CD4-positive, alpha-beta T cell treated with Interleukin-2 at 100 ng/mL for 4 hours (primary cell): ENCODE measurements at regions not wholly inside any gene's neighbourhood (a gene's known extent, or its start where the extent isn't known, plus 50 kb on each side); places are given as distances from the start of the nearest gene placed in this dataset.
"Not testable (repeated sequence)": the region's sequence is repeated elsewhere in the genome, so short reads cannot be mapped to it uniquely, and the experiment has no call there.

Source experiments
- DNase-seq: peaks from one replicate; pipeline ENCODE4 v3.0.0-alpha.2; 2020; ENCODE audit warnings: low spot score

DNA sequence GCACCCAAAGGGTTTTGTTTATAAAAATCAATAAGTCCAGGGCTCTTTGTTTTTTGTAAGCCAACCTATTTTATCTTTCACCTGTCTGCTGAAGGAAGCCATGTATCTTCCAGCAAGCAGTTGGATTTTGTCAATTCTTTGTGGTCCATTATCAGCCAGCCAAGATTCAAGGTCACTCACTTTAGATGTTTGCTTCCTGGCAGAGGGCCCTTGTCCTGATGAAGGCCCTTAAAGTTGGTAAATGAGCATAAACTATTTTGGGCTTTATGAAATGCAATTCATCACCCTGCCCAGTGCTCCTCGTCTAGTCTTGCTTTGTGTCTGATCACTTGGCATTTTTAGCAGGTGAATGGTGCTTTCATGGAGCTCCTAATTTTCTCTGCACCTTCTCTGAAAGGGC, 1004.2 kb downstream of the GRID1 start:
- no peak for DNase-seq

DNA sequence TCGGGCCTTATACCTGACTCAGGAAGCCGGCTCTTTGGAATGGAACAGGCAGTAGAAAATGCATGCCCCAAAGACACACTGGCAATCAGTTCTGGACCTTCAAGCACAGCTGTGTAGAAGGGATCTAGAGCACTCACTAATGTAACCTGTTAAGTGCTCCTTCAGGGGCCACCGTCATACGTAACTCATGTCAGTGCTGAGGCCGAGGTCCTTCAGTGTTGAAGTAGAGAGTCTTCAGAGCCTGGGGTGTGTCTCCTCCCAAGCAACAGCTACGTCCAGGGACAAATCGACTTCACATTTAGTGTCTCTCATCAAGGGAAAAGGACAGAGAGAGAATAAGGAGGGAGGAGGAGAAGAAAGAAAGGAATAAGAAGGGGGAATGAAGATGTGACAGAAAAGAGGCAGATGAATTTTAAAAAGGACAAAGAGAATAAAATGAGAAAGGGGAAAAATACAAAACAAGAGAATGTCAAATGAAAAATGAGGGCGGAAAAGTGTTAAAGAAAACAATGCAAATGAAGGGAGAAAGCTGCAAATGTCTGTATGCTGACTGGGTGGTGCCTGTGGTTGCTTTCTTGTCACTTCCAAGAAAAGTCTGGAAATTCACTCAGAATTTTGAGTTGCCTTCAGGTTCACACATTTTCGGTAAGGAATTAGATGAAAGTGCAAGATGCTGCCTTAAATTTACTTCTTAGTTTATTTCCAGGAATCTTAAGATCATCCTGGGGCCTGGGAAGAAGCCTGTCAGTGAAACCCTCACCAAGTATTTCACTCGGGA, 989.4 kb downstream of the GRID1 start:
- DNase-seq, result no peak

DNA sequence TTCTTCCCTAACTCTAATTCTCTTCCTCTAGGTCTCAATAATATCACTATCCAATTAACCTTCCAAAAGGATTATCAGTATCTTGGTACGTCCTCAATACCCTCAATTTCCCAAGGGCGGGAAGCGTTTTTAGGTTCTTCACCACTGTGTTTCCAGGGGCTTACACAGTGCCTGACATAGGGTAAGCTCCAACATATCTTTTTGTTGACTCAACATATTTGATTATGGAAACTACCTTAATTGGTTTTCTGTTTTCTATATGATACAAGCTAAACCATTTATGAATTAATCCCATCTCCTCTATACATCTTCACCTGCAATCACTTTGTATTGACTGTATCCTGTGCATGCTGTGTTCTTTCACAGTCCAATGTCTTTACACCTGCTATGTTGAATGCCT, 987.3 kb downstream of the GRID1 start:
- no peak for DNase-seq

DNA sequence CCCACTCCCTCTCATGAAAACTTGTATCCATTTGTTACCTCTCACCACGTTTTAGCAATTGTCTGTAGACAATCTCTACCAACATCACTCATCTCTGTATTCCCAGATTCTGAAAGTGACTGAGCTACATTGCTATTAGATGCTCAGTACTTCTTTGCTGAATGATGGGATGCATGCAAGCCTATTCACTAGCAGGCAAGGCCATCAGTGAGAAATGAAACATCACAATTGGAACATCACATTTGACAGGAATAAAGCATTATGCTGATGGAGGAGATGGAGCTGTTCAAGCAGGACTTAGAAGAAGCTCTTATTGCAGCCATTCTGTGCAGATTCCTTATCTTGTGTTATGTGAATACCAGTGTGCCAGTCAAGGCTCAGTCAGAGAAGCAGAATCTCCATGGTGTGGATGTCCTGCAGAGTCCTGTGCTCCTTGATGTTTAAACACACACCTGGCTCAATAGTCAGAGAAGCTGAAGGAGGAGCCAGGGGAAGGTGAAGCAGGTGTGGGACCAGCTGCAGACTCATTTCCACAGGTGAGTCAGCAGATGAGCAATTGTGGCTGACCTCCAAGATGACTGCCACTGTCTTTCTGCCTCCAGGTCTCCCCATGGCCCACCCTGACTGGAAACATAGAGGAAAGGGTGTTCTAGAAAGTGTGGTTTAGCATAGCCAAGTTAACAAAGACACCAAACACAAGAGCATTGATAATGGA, 965.5 kb downstream of the GRID1 start:
- no peak for DNase-seq

DNA sequence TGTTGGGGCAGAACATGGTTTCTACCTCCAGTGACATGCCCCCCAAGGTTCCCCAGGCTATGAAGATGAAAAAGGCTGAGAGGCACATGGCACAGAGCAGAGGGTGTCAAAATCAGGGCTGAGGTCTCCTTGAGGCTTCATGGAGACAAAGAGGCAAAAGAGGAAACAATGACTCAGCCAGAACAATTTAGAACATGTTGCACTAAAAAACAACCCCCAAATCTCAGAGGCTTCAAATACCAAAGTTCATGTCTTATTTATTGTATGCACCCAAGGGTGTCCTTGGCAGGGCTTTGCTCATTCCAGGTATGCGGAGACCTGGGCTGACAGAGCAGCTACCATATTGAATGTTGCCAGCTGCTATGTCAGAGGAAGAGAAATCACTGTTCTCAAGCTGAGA, 964.1 kb downstream of the GRID1 start:
- no peak for DNase-seq

DNA sequence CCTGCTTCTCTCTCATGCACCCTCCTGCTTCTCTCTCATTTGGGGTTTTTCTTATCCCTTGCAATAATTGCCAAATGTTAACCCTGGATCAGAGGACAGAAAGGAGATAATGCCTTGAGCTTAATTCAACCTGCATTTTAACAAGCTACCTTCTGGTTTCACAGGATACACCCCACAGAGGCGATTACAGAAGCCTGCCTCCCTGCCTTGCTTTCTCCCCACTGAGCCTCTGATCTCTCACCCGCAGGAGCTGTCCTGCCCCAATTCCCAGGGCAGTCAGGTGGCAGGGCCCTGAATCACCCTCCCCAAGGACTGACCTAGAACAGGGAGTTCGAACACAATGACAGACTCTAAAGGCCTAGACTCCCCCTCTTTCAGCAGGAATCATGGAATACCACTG, 959.5 kb downstream of the GRID1 start:
- DNase-seq, result no peak

DNA sequence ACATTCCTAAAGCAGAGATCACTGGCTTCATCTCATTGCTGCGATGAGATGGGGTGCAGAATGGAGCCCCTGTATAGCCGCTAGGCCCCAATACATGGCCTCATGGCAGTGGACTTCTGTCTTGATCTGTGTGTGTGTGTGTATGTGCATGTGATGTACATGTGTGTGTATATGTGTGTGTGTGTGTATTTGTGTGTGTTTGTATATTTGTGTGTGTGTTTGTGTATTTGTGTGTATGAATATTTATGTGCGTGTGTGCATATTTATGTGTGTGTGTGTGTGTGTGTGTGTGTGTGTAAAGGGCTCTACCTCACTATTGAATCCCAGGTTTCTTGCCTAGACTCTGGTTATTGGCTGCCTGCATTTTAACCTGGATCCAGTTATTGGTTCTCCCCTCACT, 958.2 kb downstream of the GRID1 start:
- no peak for DNase-seq

DNA sequence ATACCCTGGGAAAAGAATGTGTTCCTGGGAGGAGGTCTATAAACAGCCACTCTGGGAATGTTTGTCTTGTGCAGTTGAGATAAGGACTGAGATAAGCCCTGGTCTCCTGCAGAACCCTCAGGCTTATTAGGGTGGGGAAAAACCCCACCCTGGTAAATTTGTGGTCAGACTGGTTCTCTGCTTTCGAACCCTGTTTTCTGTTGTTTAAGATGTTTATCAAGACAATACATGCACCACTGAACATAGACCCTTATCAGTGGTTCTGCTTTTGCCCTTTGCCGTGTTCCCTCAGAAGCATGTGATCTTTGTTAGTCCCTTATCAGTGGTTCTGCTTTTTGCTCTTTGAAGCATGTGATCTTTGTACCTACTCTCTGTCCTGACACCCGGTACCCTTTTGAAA, 956.0 kb downstream of the GRID1 start:
- DNase-seq, result not testable (repeated sequence)

DNA sequence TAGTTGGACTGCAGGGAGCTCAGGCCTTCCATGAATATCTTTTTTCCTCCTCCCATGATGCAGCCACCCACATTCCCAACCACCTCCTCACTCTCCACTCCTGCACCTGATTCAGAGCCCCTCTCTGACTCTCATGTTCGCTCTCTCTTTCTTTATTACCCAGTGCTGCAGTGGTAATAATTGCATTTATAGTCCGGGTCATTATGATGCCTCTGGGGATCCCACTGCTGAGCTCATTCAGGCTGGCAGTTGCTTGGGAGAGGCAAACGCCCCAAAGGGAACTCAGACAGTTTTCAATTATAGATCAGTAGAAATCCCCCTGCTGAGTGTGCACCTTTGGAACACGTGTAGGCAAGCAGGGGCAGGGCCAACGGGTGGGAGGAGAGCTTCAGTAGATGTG, 953.0 kb downstream of the GRID1 start:
- no peak for DNase-seq

DNA sequence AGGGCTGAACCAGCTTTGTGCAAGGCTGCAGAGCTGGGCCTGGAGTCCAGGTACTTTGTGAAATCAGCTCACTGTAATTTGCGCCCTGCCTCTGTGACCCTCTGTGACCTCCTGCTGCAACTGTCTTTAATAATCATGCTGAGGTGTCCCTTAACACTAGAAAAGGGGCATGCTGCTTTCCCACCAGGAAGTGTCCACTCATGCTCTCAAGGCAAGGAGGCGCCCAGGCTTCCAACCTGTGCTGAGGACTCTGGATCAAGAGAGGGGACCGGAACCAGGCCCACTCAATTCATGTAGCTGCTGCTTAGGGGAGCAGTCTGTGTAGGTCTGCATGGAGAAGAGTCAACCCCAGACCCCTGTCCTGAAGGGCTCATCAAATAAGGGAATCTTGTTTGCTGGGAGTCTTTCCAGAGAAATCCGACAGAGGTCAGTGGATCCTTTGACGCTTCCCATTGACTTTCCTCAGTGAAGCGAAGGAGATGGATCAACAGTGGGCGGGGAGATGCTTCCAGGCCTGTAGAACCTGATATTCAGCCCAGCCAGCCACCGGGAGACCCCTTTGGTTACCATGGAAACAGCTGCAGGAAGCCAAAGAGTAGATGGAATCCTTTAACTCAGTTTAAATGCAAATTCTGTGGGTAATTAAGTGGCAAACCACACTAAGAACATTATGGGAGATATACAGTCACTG, 945.9 kb downstream of the GRID1 start:
- DNase-seq, result no peak

DNA sequence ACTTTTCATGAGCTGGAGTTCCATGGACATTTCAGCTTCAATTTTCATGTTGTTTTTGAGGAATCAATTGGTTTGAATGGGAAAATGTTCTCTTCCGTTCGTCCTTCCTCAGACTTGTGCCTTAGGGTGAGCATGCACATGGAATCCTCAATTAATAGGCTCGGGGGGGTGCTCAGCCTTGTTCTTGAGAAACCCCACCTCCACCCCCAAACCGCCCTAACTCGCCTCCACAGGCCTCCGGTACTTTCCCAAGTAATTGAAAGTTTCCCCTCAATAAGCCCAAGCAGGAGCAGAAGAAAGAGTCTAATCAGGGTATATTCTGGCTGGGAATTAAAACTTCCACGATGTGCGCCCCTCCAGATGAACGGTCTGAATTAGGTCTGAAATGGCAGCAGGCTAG, 945.2 kb downstream of the GRID1 start:
- no peak for DNase-seq

DNA sequence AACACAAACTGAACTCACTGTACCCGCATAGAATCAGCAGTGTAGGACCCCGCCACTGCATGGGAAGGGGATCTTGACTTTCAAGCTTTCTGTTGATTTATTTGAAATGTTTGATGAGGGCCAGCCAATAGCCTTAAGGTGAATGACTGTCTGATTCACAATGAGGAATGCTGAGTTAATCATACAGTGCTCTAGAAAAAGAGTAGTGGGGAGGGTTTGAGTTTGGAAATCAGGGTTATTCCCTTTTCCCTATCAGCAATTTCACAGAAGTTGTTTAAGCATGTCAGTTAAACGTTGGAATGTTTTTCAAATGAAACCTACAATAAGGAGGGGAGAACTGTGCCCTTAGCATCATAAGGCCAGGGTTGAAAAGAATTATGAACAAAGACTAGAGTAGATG, 937.5 kb downstream of the GRID1 start:
- DNase-seq, result no peak

DNA sequence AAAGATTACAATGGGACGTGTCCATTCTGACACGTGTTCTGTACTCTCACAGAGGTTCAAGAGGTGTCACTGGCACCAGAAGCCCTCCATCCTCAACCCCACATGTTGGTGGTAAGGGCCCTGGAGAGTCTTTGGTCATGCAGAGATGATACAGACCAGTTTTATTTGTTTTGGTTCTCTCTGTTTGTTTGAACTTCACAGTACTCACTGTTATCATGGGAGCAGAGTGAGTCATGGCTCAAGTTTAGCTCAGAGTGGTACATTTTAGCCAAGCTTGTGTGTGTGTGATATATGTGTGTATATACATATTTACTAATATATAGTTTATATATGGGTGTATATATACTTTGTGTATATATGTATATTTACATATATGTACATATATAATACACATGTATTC, 935.6 kb downstream of the GRID1 start:
- no peak for DNase-seq

DNA sequence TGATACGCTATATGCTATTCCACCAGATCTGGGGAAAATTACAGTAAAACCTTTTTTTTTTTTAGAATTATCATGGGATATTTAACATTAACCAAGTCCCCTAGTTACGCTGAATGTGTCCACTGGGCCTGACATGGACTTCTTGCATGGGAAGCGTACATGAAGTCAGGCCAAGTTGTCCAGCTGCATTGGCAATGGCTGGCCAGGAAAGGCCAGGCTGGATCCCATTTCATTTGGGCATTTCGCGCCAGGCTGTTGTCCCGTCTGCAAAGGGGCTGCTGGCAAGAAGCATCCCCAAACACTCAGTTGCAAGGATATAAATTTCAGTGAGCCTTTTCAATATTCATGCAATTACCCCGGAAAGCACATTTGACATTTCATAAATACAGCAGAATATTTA, 933.3 kb downstream of the GRID1 start:
- DNase-seq, result no peak

DNA sequence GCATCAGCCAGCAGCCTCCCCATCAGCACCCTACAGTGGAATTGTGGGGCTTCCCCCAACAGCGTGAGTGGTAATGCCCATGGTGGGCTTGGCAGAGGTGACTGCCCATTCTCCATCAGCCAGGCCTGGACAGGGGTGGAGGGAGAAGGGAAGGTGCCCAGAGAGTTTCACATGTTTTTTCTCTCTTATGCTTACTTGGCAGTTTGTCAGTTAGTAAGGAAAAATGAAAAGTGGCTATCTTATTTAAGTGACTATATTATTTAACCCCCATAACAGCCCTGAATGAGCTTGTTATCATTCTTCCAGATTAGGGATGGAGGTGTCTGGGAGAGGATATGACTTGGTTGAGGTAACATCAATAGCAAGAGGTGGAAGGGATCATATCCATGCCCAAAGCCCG, 921.7 kb downstream of the GRID1 start:
- DNase-seq, result no peak

DNA sequence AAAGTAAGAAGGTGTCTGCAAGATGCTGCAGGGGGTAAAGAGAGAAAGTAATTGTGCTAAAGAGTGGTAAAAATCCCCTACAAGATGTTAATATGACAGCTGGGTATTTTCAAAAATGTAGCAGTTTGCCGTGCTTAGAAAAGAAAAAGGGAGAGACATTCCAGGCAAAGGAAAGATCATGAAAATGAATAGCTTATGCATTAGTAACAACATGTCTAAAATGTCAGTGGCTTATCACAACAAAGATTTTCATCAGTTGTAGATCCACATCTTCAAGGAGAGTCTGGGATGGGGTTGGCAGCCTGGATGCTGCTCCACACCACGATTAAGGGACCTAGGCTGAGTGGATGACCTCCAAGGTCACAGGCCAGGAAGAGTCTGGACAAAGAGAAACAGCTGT, 920.9 kb downstream of the GRID1 start:
- no peak for DNase-seq

DNA sequence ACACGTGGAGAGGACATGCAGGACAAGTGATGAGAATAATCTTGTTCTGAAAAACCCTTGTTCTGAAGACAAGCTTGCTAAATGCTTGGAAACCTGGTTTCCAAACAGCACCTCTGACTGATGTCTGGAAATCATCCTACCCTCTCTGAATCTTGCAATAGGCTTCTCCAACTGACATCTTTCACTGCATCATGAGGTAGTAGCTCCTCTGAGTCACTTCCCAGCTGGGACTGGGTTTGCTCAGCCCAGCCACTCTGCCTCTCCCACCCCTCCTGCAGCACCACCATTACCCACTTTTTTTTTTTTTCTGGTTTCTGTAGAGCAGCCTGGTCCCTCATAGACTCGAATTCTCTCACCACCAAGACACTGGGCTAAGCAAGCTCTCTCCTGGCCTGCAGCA, 919.8 kb downstream of the GRID1 start:
- no peak for DNase-seq

DNA sequence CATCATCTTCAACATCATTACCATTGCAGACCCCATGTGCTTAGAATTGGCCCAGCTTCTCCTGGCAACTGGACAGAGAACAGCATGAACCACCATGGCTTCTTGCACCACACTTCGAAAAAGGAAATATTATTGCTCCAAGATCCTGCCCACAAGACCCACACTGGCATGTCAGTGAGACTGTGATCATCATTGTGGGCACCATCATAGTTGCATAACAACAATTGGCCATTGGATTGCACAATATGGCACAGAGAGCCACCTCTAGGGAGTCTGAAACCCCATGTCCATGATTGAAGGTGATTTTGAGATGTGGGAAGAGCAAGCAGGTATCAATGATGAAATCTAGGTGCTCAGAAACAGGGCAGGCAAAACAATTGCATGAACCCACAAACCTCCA, 918.9 kb downstream of the GRID1 start:
- no peak for DNase-seq

DNA sequence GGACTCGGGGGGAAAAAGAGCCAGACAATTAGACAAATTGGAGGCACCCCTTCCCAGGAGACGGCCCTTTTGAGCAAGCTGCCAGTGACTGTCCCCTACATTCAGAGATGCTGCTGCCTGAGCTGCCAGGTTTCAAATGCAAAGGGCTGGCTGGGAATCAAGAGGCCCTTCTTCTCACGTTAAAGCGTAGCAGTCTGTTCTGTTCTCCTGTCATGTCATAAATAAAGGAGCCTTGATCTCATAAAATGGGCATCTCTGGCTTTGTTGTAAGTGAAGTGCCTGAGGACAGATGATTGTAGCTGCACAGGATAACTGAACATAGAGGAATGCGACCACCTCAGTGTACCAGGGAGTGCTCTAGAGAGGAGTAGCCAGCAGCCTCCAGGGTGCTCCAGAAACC, 917.9 kb downstream of the GRID1 start:
- no peak for DNase-seq

DNA sequence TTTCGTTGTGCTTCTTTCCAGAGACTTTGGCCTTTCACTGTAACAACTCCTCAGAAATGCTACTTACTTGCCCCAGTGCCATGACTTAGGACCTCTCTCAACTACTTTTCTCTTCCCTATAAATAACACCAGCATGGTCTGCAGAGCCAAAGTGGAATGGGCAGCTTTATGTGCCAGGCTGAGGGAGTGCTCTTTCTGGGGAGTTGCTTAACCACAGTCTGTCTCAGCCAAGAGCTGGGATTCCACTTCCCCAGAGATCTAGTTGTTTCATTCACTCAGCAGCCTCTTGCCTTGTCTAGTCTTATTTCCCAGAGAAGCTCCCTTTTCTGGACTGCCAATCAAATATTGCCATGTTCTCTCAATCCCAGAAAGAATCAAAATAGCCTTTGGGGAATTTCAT, 912.2 kb downstream of the GRID1 start:
- no peak for DNase-seq

DNA sequence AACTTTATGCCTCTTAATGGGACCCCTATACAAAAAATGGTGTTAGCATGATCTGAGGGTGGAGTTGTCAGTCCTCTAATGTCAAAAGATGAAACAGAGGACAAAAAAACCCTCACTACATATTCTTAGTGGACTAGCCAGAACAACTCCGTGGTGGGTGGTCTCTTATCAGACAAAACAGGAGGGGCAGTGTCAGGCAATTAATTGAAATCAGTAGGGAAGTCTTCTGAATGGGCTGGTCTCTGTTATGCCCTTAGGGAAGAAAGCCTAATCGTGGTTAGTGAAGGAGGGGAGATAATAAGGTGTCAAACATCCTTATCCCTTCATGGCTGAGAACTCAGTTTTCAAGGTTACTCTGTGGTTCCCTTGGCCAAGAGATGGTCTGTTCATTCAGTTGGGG, 909.4 kb downstream of the GRID1 start:
- no peak for DNase-seq

DNA sequence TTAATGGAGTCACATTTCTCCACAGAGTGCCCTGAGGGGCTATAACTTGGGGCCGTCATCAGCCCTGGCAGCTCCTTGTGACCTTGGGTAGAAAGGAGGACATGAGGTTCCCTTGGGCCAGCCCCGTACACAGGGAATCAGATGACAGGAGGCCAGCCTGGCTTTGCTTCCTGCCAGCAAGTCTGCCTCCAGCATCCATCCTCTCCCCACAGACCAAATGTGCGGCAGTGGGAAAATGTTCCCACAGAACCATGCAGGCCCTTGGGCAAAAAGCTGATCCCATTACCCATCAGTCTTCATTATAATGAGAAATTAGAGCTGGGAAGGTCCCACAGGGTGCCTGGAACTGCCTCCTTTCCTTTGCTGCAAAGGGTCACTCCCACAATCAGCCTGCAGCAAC, 908.3 kb downstream of the GRID1 start:
- no peak for DNase-seq

DNA sequence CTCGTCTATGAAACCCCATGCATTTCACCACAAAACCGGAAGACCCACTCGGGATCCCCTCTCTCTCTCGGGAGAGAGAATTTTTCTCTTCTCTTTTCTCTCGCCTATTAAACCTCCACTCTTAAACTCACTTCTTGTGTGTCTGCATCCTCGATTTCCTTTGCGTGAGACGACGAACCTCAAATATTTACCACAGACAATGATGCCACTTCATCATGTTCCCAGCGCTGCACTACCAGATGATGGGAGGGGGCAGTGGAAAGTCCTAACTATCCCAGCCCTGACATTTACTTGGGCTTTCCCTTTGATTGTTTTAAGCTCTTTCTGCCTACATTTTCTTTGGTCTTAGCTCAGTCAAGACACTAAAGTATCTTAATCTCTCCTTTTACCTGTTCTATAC, 906.7 kb downstream of the GRID1 start:
- no peak for DNase-seq
